Activated B cell treated with CpG ODN at 0.5 μM for 24 hours (primary cell): ENCODE measurements at regions not wholly inside any gene's neighbourhood (a gene's known extent, or its start where the extent isn't known, plus 50 kb on each side); places are given as distances from the start of the nearest gene placed in this dataset.

Experiments used
- ATAC-seq: fragments of 200-7000 bp; cut with Tn5 transposase; one replicate; pipeline ENCODE4 v1.10.0; 2021; ENCODE audit warnings: low read depth, mild to moderate bottlenecking, moderate library complexity
- CTCF ChIA-PET: fragments of 350-600 bp; sonication (Branson Sonifier 250); formaldehyde crosslinking; loops from one replicate; lab custom pipeline; 2021; ENCODE audit warnings: antibody characterized with exemption; lab: Charles Lee
- POLR2A ChIA-PET: fragments of 350-600 bp; sonication (Branson Sonifier 250); formaldehyde crosslinking; loops from one replicate; lab custom pipeline; 2021; ENCODE audit warnings: antibody characterized with exemption; lab: Charles Lee
- DNase-seq: peaks from one replicate; pipeline ENCODE4 v3.0.0; 2022
- H3K27ac Mint-ChIP-seq: one replicate; pipeline ENCODE4 v1.8.0; 2020; ENCODE audit warnings: mixed read lengths
- H3K27me3 Mint-ChIP-seq: one replicate; pipeline ENCODE4 v1.8.0; 2021; ENCODE audit warnings: mixed read lengths
- H3K36me3 Mint-ChIP-seq: one replicate; pipeline ENCODE4 v1.8.0; 2021; ENCODE audit warnings: low read depth, mixed read lengths
- H3K4me1 Mint-ChIP-seq: one replicate; pipeline ENCODE4 v1.8.0; 2021; ENCODE audit warnings: mixed read lengths
- H3K4me3 Mint-ChIP-seq: one replicate; pipeline ENCODE4 v1.8.0; 2020; ENCODE audit warnings: mild to moderate bottlenecking, mixed read lengths
- H3K9me3 Mint-ChIP-seq: one replicate; pipeline ENCODE4 v1.8.0; 2020; ENCODE audit warnings: mixed read lengths
- intact Hi-C: fragments of 100-400 bp; cut with micrococcal nuclease; formaldehyde crosslinking; loops from one replicate; pipeline ENCODE4 v1.15.1; 2024
- TF ChIP-seq, protein P1 (sequence below): fragments of 200-600 bp; IDR thresholded peaks from one replicate; pipeline ENCODE4 v1.8.0; 2022; ENCODE audit warnings: antibody characterized with exemption, mild to moderate bottlenecking

DNA sequence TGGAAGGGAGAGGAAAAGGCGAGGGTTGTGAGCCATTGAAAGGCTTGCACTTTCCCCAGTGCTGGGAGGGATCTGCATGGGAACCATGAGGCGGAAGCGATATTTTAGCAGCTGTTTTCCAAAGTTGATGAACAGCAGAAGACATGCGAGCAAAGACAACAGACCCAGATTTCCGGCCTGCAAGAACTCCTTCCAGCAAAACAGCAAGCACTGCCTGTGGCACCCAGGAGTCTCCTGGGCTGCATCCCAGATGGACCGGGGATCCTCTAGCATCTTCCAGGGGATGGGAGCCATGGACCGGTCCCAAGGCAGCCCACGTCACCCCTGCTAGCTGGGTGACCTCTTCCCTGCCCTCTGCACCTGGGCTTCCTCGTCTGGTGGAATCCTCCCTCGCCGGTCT, 162.8 kb downstream of the IRF8 start:
- POLR2A ChIA-PET, result no interaction called here
- intact Hi-C loops, result no loop called here
- CTCF ChIA-PET, result no interaction called here
- Mint-ChIP-seq H3K27me3 (peaks cover 19% of the 10 kb centered on the region), H3K4me1 (no peaks in the 10 kb centered on the region), H3K4me3 (no peak overlapping the region), H3K36me3 (no peaks in the 10 kb centered on the region), H3K27ac (no peak overlapping the region), H3K9me3 (no peaks in the 10 kb centered on the region)
- DNase-seq (no peak), ATAC-seq (no peak)
- TF ChIP-seq, protein P1, sequence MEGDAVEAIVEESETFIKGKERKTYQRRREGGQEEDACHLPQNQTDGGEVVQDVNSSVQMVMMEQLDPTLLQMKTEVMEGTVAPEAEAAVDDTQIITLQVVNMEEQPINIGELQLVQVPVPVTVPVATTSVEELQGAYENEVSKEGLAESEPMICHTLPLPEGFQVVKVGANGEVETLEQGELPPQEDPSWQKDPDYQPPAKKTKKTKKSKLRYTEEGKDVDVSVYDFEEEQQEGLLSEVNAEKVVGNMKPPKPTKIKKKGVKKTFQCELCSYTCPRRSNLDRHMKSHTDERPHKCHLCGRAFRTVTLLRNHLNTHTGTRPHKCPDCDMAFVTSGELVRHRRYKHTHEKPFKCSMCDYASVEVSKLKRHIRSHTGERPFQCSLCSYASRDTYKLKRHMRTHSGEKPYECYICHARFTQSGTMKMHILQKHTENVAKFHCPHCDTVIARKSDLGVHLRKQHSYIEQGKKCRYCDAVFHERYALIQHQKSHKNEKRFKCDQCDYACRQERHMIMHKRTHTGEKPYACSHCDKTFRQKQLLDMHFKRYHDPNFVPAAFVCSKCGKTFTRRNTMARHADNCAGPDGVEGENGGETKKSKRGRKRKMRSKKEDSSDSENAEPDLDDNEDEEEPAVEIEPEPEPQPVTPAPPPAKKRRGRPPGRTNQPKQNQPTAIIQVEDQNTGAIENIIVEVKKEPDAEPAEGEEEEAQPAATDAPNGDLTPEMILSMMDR, result no peak

DNA sequence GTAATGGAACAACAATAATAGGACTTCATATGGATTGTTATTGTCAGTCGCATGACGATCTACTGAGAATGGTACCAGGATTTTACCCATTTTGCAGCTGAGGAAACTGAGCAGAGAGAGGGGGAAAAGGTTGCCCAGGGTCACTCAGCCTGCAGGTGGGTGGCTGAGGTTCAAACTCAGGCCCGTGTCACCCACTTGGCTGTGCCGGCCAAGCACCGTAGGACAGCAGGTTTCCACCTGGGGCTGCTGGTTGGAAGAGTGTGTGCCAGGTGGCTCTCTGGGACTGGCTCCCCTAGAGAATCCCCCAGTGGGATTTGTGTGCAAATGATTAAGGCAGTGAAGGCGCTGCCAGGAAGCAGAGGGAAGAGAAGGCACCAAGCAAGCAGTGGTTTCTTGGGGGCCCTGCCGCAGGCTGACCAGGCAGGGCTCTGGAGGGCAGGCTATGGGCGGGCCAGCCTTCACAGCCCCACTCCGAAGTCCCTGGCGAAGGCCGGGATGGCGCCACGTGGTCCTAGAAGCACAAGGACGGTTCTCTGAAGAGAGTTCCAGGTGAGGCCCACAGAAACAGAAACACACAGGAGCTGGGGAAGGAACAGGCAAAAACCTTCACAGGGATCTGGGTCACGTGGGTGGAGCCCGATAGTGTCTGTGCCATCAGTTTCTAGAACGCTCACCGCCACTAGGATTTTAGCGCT, 163.5 kb downstream of the IRF8 start:
- H3K36me3 Mint-ChIP-seq, result no peaks in the 10 kb centered on the region
- ChIA-PET CTCF (no interaction called here), POLR2A (no interaction called here)
- no peak overlapping the region for H3K4me3 Mint-ChIP-seq
- intact Hi-C loops, result no loop called here
- peaks cover 19% of the 10 kb centered on the region for H3K27me3 Mint-ChIP-seq
- H3K4me1 Mint-ChIP-seq, result no peaks in the 10 kb centered on the region
- H3K9me3 Mint-ChIP-seq, result no peaks in the 10 kb centered on the region
- DNase-seq, result no peak
- no peak overlapping the region for H3K27ac Mint-ChIP-seq
- ATAC-seq, result no peak
- TF ChIP-seq, protein P1, result no peak

DNA sequence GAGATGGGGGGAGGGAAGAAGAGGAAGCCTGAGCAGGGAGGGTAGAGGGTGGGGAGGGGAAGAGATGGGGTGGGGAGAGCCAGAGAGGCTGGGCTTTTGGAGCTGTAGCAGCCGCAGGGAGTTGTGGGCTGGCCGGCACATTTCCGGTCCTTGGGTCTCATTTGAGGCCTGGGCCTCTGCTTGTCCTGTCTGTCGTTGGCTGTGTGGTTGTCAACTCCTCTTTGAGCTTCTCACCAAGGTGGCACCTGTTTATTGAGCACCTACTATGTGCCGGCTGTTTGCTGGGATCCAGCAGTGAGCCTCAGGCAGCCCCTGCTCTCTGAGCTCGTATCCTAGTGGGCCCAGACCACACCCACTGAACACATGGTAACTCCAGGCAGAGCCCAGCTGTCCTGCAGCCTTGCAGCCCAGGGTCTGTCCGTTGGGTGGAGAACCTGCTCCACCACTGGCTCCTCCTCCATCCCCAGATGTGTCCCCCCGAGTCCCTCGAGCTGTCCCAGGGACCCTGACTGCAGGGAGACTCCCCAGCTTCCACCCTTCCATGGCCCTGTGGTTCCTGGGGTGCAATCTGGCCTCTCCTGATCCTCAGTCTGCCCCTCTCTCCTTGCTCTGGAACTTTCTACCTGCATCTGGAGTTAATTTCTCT, 164.9 kb downstream of the IRF8 start:
- H3K4me1 Mint-ChIP-seq, result no peaks in the 10 kb centered on the region
- intact Hi-C loops, result no loop called here
- no peaks in the 10 kb centered on the region for H3K36me3 Mint-ChIP-seq
- H3K27ac Mint-ChIP-seq, result no peak overlapping the region
- ATAC-seq (no peak), DNase-seq (no peak)
- TF ChIP-seq, protein P1, result no peak
- ChIA-PET CTCF (no interaction called here), POLR2A (interaction anchor here (0.6 kb wide), 1 partner anchor 702 kb away, joined by 5 read pairs; no protein-coding TSS in a partner anchor)
- H3K4me3 Mint-ChIP-seq, result no peak overlapping the region
- H3K27me3 Mint-ChIP-seq, result peaks cover 19% of the 10 kb centered on the region
- no peaks in the 10 kb centered on the region for H3K9me3 Mint-ChIP-seq

DNA sequence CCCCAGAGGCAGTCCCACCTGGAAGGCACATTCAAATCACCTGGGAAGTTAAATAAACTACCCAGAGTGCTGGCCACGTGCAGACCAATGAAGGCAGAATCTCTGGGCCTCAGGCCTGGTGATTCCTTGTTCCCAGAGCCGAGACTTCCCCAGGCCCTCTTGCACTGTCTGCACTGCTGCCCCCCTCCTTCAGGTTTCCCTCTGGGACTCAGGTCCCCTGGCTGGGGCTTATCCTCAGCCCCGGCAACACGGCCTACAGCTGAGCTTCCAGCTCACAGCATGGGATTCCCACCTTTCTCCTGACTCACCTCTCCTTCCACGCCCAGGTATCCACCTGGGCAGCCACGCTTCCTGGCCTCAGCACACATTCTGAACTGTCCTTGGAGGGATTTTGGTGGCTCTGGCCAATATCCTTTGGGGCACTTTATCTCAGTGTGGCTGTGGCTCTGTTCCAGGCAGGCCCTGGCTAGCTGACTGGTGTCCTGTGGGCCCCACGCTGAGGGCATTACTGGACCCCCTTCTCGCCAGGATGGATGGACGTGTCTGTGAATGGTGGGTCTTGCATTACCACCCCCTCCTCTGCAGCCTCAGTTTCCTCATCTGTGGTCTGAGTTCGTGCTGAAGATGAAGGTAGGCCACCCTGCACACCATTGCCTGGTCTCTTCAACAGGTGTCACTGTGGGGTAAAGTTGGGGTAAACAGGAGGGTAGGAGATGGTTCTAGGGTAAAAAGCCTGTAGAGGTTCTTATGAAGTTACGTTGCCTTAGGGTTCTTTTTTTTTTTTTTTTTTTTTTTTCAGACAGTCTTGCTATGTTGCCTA, 165.7 kb downstream of the IRF8 start:
- Mint-ChIP-seq H3K36me3 (no peaks in the 10 kb centered on the region), H3K4me3 (no peak overlapping the region), H3K27me3 (peaks cover 21% of the 10 kb centered on the region), H3K27ac (no peak overlapping the region), H3K4me1 (no peaks in the 10 kb centered on the region), H3K9me3 (no peaks in the 10 kb centered on the region)
- POLR2A ChIA-PET, result interaction anchor here (0.7 kb wide), 1 partner anchor 452 kb away, joined by 3 read pairs; no protein-coding TSS in a partner anchor
- DNase-seq (no peak), ATAC-seq (no peak)
- intact Hi-C loops, result no loop called here
- CTCF ChIA-PET, result no interaction called here
- TF ChIP-seq, protein P1, result no peak

DNA sequence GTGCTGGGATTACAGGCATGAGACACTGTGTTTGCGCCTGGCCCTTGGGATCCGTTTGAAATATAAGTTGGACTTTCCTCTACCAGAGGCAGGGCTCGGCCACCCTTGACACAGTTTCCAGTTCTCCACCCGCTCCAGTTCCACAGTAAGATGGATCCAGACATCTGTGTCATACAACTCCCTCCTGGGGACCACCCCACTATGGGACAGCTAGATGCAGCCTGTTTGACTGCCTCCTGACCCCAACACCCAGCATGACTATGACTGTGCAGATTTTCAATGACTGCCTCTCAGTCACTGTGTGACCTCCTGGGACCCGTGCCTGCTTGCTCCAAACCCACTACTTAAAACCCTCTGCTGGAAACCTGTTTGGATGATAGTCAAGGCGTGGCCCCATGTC, 166.7 kb downstream of the IRF8 start:
- no peak for DNase-seq
- ATAC-seq, result no peak

More for the DNA sequence above, 166.7 kb downstream of the IRF8 start:
- POLR2A ChIA-PET, result no interaction called here
- H3K27me3 Mint-ChIP-seq, result peaks cover 24% of the 10 kb centered on the region
- intact Hi-C loops, result no loop called here
- TF ChIP-seq, protein P1, result no peak
- H3K9me3 Mint-ChIP-seq, result no peaks in the 10 kb centered on the region
- no peak overlapping the region for H3K4me3 Mint-ChIP-seq
- H3K27ac Mint-ChIP-seq, result no peak overlapping the region
- H3K36me3 Mint-ChIP-seq, result no peaks in the 10 kb centered on the region
- no peaks in the 10 kb centered on the region for H3K4me1 Mint-ChIP-seq
- CTCF ChIA-PET, result no interaction called here
